A549 (cell line): ENCODE measurements at regions not wholly inside any gene's neighbourhood (a gene's known extent, or its start where the extent isn't known, plus 50 kb on each side); places are given as distances from the start of the nearest gene placed in this dataset.

ENCODE experiments used
- BHLHE40 ChIP-seq: IDR thresholded peaks from 2 replicates; pipeline ENCODE4 v1.6.1; 2012; ENCODE audit warnings: low read depth, low read length, inconsistent platforms
- HDAC2 ChIP-seq: fragments of 200-600 bp; sonication (generic); IDR thresholded peaks from 2 replicates; pipeline ENCODE4 v1.6.1; 2016
- JUN ChIP-seq, 2 experiments: fragments of >200 bp; sonication (Bioruptor Twin); formaldehyde crosslinking; IDR thresholded peaks; 2 replicates in 1 of 2; 3 replicates in 1 of 2; pipeline ENCODE4 v1.6.1; 2016 to 2017
- POLR2A ChIP-seq: IDR thresholded peaks from 2 replicates; pipeline ENCODE4 v1.6.1; 2012; ENCODE audit warnings: mild to moderate bottlenecking, low read length
- RARB ChIP-seq: fragments of 250-450 bp; sonication (Bioruptor Pico); IDR thresholded peaks from 2 replicates; pipeline ENCODE4 v1.8.0; 2021; ENCODE audit warnings: mild to moderate bottlenecking, moderate library complexity
- RFX5 ChIP-seq: fragments of 450-650 bp; IDR thresholded peaks from 2 replicates; pipeline ENCODE4 v1.7.1; 2014; ENCODE audit warnings: antibody characterized with exemption, mild to moderate bottlenecking, moderate library complexity
- SMC3 ChIP-seq: fragments of >200 bp; sonication (Bioruptor Twin); formaldehyde crosslinking; IDR thresholded peaks from 3 replicates; pipeline ENCODE4 v1.6.1; 2018; ENCODE audit warnings: inconsistent platforms
- ZC3H11A ChIP-seq: fragments of 450-650 bp; IDR thresholded peaks from 2 replicates; pipeline ENCODE4 v1.6.1; 2014; ENCODE audit warnings: antibody characterized with exemption, mild to moderate bottlenecking
- TF ChIP-seq, protein P1 (sequence below): fragments of >200 bp; sonication (Bioruptor Twin); formaldehyde crosslinking; IDR thresholded peaks from 3 replicates; pipeline ENCODE4 v1.5.1; 2016
- TF ChIP-seq, protein P2 (sequence below): IDR thresholded peaks from 2 replicates; pipeline ENCODE4 v1.6.1; 2012

DNA sequence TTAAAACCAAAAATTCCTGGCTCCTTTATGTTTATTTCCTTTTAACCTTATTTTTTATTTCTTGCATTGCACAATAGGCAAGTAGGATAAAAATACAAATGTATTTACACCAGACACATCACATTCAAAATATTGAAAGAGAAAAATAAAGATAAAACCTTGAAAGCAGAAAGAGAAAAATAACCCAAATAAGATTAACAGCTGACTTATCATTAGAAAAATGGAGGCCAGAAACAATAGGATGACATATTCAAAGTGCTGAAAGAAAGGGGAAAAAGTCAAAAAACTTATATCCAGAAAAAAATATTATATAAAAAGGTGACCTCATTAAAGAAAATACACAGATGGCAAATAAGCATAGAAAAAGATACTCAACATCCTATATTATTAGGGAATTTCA lies 459.4 kb downstream of the NUF2 start:
- TF ChIP-seq SMC3 (no peak), POLR2A (no peak), RFX5 (no peak), HDAC2 (no peak), ZC3H11A (no peak), BHLHE40 (no peak), RARB (CRISPR knock-in tag) (no peak), JUN (IDR thresholded peaks at IDR 0.05) (no peak)
- TF ChIP-seq, protein P1, sequence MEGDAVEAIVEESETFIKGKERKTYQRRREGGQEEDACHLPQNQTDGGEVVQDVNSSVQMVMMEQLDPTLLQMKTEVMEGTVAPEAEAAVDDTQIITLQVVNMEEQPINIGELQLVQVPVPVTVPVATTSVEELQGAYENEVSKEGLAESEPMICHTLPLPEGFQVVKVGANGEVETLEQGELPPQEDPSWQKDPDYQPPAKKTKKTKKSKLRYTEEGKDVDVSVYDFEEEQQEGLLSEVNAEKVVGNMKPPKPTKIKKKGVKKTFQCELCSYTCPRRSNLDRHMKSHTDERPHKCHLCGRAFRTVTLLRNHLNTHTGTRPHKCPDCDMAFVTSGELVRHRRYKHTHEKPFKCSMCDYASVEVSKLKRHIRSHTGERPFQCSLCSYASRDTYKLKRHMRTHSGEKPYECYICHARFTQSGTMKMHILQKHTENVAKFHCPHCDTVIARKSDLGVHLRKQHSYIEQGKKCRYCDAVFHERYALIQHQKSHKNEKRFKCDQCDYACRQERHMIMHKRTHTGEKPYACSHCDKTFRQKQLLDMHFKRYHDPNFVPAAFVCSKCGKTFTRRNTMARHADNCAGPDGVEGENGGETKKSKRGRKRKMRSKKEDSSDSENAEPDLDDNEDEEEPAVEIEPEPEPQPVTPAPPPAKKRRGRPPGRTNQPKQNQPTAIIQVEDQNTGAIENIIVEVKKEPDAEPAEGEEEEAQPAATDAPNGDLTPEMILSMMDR: no peak
- TF ChIP-seq, protein P2, sequence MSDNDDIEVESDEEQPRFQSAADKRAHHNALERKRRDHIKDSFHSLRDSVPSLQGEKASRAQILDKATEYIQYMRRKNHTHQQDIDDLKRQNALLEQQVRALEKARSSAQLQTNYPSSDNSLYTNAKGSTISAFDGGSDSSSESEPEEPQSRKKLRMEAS: no peak
